HL-60 (cell line): ENCODE measurements at regions not wholly inside any gene's neighbourhood (a gene's known extent, or its start where the extent isn't known, plus 50 kb on each side); places are given as distances from the start of the nearest gene placed in this dataset.

ENCODE experiments used
- DNase-seq, 2 experiments: peaks; one replicate each; pipeline ENCODE4 v3.0.0-alpha.2; 2010 to 2020; ENCODE audit warnings: low read depth in 1 of 2, low spot score in 1 of 2
- H3K27ac ChIP-seq: fragments of 250-450 bp; sonication (Bioruptor Pico); replicated peaks from 2 replicates; pipeline ENCODE4 v1.5.1; 2020; ENCODE audit warnings: mild to moderate bottlenecking, moderate library complexity
- H3K27me3 ChIP-seq: fragments of 250-450 bp; sonication (Bioruptor Pico); 2 replicates; pipeline ENCODE4 v1.5.1; 2021; ENCODE audit warnings: mild to moderate bottlenecking, moderate library complexity; ENCODE audit not compliant: insufficient read depth, poor library complexity, severe bottlenecking
- H3K4me3 ChIP-seq: replicated peaks from 2 replicates; pipeline ENCODE4 v1.5.1; 2011; ENCODE audit warnings: mild to moderate bottlenecking, control low read depth, low read length; ENCODE audit not compliant: insufficient read depth
- GABPA ChIP-seq: IDR thresholded peaks from 2 replicates; pipeline ENCODE4 v1.6.1; 2012; ENCODE audit warnings: low read depth
- POLR2AphosphoS5 ChIP-seq: IDR thresholded peaks from 2 replicates; pipeline ENCODE4 v1.6.1; 2012; ENCODE audit warnings: low read depth
- SPI1 ChIP-seq: IDR thresholded peaks from 2 replicates; pipeline ENCODE4 v1.6.1; 2012; ENCODE audit warnings: low read depth, mild to moderate bottlenecking, borderline replicate concordance
- TF ChIP-seq, protein P1 (sequence below): IDR thresholded peaks from one replicate; pipeline ENCODE4 v1.5.1; 2011; ENCODE audit warnings: low read length, control low read depth, inconsistent platforms; ENCODE audit not compliant: insufficient read depth
- TF ChIP-seq, protein P2 (sequence below): IDR thresholded peaks from 2 replicates; pipeline ENCODE4 v1.6.1; 2012; ENCODE audit warnings: low read depth; ENCODE audit not compliant: insufficient replicate concordance

DNA sequence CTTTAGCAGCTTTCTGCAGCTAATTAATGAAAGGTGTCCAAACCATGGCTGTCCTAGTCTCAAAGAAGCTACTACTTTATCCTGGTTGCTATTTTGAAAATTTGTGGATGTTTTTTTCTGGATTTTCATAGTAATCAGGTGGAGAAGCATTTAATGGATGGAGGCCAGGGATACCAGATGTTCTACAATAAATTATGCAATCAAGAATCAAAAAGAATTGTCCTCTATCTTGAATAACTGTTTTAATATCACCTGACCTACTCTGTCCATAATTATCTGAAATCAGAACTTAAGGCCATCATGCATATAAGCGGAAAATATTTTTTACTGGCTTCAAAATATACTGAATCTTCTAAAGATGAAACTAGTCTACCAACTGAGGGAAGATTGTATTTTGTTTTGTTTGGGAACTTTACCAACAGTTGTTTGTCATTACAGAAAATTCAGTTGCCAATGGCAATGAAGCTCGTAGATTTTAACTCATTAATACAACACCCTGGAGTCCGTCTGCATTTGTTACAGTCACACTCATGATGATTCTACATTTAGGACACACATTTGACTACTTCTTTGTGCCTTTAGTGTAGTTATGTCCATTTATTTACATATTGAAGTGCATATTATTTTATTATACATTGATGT lies 762.3 kb upstream of the GRM7 start:
- DNase-seq: no peak
- Histone ChIP-seq H3K27me3 (no peaks in the 10 kb centered on the region), H3K4me3 (no peak overlapping the region), H3K27ac (no peak overlapping the region)
- TF ChIP-seq, protein P1, sequence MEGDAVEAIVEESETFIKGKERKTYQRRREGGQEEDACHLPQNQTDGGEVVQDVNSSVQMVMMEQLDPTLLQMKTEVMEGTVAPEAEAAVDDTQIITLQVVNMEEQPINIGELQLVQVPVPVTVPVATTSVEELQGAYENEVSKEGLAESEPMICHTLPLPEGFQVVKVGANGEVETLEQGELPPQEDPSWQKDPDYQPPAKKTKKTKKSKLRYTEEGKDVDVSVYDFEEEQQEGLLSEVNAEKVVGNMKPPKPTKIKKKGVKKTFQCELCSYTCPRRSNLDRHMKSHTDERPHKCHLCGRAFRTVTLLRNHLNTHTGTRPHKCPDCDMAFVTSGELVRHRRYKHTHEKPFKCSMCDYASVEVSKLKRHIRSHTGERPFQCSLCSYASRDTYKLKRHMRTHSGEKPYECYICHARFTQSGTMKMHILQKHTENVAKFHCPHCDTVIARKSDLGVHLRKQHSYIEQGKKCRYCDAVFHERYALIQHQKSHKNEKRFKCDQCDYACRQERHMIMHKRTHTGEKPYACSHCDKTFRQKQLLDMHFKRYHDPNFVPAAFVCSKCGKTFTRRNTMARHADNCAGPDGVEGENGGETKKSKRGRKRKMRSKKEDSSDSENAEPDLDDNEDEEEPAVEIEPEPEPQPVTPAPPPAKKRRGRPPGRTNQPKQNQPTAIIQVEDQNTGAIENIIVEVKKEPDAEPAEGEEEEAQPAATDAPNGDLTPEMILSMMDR: no peak
- TF ChIP-seq POLR2AphosphoS5: no peak
- TF ChIP-seq SPI1: no peak
- TF ChIP-seq GABPA: no peak
- TF ChIP-seq, protein P2, sequence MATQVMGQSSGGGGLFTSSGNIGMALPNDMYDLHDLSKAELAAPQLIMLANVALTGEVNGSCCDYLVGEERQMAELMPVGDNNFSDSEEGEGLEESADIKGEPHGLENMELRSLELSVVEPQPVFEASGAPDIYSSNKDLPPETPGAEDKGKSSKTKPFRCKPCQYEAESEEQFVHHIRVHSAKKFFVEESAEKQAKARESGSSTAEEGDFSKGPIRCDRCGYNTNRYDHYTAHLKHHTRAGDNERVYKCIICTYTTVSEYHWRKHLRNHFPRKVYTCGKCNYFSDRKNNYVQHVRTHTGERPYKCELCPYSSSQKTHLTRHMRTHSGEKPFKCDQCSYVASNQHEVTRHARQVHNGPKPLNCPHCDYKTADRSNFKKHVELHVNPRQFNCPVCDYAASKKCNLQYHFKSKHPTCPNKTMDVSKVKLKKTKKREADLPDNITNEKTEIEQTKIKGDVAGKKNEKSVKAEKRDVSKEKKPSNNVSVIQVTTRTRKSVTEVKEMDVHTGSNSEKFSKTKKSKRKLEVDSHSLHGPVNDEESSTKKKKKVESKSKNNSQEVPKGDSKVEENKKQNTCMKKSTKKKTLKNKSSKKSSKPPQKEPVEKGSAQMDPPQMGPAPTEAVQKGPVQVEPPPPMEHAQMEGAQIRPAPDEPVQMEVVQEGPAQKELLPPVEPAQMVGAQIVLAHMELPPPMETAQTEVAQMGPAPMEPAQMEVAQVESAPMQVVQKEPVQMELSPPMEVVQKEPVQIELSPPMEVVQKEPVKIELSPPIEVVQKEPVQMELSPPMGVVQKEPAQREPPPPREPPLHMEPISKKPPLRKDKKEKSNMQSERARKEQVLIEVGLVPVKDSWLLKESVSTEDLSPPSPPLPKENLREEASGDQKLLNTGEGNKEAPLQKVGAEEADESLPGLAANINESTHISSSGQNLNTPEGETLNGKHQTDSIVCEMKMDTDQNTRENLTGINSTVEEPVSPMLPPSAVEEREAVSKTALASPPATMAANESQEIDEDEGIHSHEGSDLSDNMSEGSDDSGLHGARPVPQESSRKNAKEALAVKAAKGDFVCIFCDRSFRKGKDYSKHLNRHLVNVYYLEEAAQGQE: no peak

GRCh38 chr3:6099458-6100075 lies 761.3 kb upstream of the GRM7 start:
- TF ChIP-seq GABPA: no peak
- TF ChIP-seq, protein P2: no peak
- TF ChIP-seq POLR2AphosphoS5: no peak
- TF ChIP-seq, protein P1: no peak
- TF ChIP-seq SPI1: no peak
- Histone ChIP-seq H3K4me3 (no peak overlapping the region), H3K27me3 (no peaks in the 10 kb centered on the region), H3K27ac (no peak overlapping the region)
- DNase-seq: no peak

DNA sequence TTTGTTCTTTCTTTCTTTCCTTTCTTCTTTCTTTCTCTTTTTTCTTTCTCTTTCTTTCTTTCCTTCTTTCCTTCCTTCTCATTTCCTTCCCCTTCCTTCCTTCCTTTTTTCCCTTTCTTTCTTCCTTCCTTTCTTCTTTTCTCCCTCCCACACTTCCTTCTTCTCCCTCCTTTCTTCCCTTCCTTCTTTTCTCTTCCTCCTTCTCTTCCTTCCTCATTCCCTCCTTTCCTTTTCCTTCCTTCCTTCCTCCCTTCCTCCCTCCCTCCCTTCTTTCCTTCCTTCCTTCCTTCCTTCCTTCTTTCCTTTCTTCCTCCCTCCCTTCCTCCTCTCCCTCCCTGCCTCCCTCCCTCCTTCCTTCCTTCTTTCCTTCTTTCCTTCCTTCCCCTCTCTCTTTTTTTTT lies 755.7 kb upstream of the GRM7 start:
- TF ChIP-seq, protein P1: no peak
- TF ChIP-seq SPI1 (no peak), POLR2AphosphoS5 (no peak), GABPA (no peak)
- TF ChIP-seq, protein P2: no peak
- H3K4me3 ChIP-seq: no peak overlapping the region

More for the DNA sequence above, 755.7 kb upstream of the GRM7 start:
- Histone ChIP-seq H3K27me3 (no peaks in the 10 kb centered on the region), H3K27ac (no peak overlapping the region)
- DNase-seq: no peak
